ENCODE measurements at regions not wholly inside any gene's neighbourhood (a gene's known extent, or its start where the extent isn't known, plus 50 kb on each side); places are given as distances from the start of the nearest gene placed in this dataset.

DNA sequence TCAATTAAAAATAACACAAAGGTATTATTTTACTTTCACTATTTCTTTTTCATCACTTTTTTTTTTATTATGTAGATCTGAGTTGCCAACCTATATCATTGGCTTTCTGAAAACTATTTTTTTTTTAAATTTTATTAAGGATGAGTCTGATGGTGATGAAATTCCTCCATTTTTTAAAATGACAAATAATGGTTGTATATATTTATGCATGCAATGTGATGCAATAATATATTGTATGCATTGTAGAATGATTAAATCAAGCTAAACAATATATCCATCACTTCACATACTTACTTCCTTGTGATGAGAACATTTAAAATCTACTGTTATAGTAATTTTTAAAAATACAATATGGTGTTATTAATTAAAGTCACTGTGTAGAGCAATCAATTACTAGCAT lies 1081.6 kb downstream of the CNTNAP5 start:
- Histone ChIP-seq H3K36me3 (ENCODE audit: insufficient read depth, insufficient read length, low read length) (no peaks in the 10 kb centered on the region), H3K4me1 (ENCODE audit: insufficient read depth, insufficient read length) (no peaks in the 10 kb centered on the region), H3K9ac (ENCODE audit: insufficient read length, low read depth) (no peak overlapping the region), H3K9me3 (ENCODE audit: insufficient read depth, low read length) (no peaks in the 10 kb centered on the region), H3K27me3 (ENCODE audit: insufficient read depth, insufficient read length) (no peaks in the 10 kb centered on the region), H3K4me3 (ENCODE audit: insufficient read length, low read depth) (no peak overlapping the region)
- DNase-seq (ENCODE audit: low read depth, low spot score), result no peak
- TF ChIP-seq SUZ12 (IDR thresholded peaks at IDR 0.05; ENCODE audit: extremely low read depth, insufficient read depth, insufficient read length), result no peak
- no peak for TF ChIP-seq ZNF274 (IDR thresholded peaks at IDR 0.05; ENCODE audit: low read depth, low read length)
- TF ChIP-seq YY1 (IDR thresholded peaks at IDR 0.05; ENCODE audit: insufficient read depth, insufficient read length), result no peak

DNA sequence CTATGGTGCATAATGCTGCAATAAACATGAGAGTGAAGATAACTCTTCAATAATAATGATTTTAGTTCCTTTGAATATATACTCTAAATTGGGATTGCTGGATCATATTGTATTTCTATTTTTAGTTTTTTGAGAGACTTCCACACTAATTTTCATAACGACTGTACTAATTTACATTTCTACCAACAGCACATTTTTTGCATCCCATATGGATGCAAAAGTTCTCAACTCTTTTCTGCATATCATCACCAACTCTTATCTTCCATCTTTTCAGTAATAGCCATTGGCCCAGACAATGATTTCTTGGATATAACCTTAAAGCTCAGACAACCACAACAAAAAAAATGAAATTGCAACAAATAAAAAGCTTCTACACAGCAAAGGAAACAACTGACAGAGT lies 1082.4 kb downstream of the CNTNAP5 start:
- H3K27me3 ChIP-seq (ENCODE audit: insufficient read depth, insufficient read length), result no peaks in the 10 kb centered on the region
- H3K4me3 ChIP-seq (ENCODE audit: insufficient read length, low read depth), result no peak overlapping the region
- no peaks in the 10 kb centered on the region for H3K9me3 ChIP-seq (ENCODE audit: insufficient read depth, low read length)
- TF ChIP-seq YY1 (IDR thresholded peaks at IDR 0.05; ENCODE audit: insufficient read depth, insufficient read length) (no peak), ZNF274 (IDR thresholded peaks at IDR 0.05; ENCODE audit: low read depth, low read length) (no peak), SUZ12 (IDR thresholded peaks at IDR 0.05; ENCODE audit: extremely low read depth, insufficient read depth, insufficient read length) (no peak)
- no peak overlapping the region for H3K9ac ChIP-seq (ENCODE audit: insufficient read length, low read depth)
- no peaks in the 10 kb centered on the region for H3K36me3 ChIP-seq (ENCODE audit: insufficient read depth, insufficient read length, low read length)
- H3K4me1 ChIP-seq (ENCODE audit: insufficient read depth, insufficient read length), result no peaks in the 10 kb centered on the region
- DNase-seq (ENCODE audit: low read depth, low spot score), result no peak

DNA sequence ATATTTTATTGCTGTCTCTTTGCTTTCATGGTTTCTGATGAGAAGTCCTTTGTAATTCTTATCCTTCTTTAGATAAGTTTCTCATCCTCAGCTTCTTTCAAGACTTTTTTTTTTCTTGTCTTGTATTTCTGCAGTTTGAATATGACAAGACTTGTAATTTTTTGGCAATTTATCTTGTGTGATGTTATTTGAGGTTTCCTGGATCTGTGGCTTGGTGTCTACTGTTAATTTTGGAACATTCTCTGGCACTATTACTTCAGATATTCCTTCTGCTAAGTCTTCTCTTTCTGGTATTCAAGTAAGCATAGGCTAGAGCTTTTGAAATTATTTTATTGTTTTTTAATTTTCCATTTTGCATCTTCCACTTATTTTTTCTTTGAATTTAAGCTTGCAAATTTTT lies 1083.2 kb downstream of the CNTNAP5 start:
- Histone ChIP-seq H3K27me3 (ENCODE audit: insufficient read depth, insufficient read length) (no peaks in the 10 kb centered on the region), H3K4me1 (ENCODE audit: insufficient read depth, insufficient read length) (no peaks in the 10 kb centered on the region), H3K36me3 (ENCODE audit: insufficient read depth, insufficient read length, low read length) (no peaks in the 10 kb centered on the region), H3K9me3 (ENCODE audit: insufficient read depth, low read length) (no peaks in the 10 kb centered on the region), H3K4me3 (ENCODE audit: insufficient read length, low read depth) (no peak overlapping the region), H3K9ac (ENCODE audit: insufficient read length, low read depth) (no peak overlapping the region)
- TF ChIP-seq YY1 (IDR thresholded peaks at IDR 0.05; ENCODE audit: insufficient read depth, insufficient read length), result no peak
- no peak for TF ChIP-seq ZNF274 (IDR thresholded peaks at IDR 0.05; ENCODE audit: low read depth, low read length)
- TF ChIP-seq SUZ12 (IDR thresholded peaks at IDR 0.05; ENCODE audit: extremely low read depth, insufficient read depth, insufficient read length), result no peak
- DNase-seq (ENCODE audit: low read depth, low spot score), result no peak

DNA sequence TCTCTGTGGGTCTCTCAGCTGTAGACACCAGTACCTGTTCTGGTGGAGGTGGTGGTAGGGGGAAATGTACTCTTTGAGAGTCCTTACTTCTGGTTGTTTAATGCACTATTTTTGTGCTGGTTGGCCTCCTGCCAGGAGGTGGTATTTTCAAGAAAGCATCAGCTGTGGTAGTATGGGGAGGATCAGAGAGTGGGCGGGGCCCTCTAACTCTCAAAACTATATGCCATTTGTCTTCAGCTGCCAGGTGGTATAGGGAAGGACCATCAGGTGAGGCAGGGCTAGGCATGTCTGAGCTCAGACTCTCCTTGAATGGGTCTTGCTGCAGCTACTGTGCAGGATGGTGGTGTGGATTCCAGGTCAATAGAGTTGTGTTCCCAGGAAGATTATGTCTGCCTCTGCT lies 1100.8 kb downstream of the CNTNAP5 start:
- TF ChIP-seq ZNF274 (IDR thresholded peaks at IDR 0.05; ENCODE audit: low read depth, low read length) (no peak), YY1 (IDR thresholded peaks at IDR 0.05; ENCODE audit: insufficient read depth, insufficient read length) (no peak)
- Histone ChIP-seq H3K9ac (ENCODE audit: insufficient read length, low read depth) (no peak overlapping the region), H3K4me1 (ENCODE audit: insufficient read depth, insufficient read length) (no peaks in the 10 kb centered on the region), H3K9me3 (ENCODE audit: insufficient read depth, low read length) (no peaks in the 10 kb centered on the region), H3K4me3 (ENCODE audit: insufficient read length, low read depth) (no peak overlapping the region), H3K27me3 (ENCODE audit: insufficient read depth, insufficient read length) (no peaks in the 10 kb centered on the region), H3K36me3 (ENCODE audit: insufficient read depth, insufficient read length, low read length) (no peaks in the 10 kb centered on the region)
- no peak for DNase-seq (ENCODE audit: low read depth, low spot score)

DNA sequence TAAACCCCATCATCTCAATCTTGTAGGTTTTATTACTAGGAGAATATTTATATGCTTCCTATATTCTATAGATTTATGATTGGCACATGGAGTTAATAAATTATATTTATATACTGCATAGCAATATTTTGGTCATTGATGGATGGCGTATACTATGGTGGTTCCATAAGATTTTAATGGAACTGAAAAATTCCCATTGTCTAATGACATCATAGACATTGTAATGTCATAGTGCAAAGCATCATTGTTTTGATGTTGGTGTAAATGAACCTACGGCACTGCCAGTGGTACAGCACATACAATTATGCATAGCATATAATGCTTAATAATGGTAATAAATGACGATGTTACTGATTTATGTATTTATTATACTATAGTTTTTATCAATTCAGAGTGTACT lies 1135.9 kb downstream of the CNTNAP5 start:
- H3K36me3 ChIP-seq (ENCODE audit: insufficient read depth, insufficient read length, low read length), result no peaks in the 10 kb centered on the region
- no peak overlapping the region for H3K9ac ChIP-seq (ENCODE audit: insufficient read length, low read depth)
- TF ChIP-seq SUZ12 (IDR thresholded peaks at IDR 0.05; ENCODE audit: extremely low read depth, insufficient read depth, insufficient read length) (no peak), YY1 (IDR thresholded peaks at IDR 0.05; ENCODE audit: insufficient read depth, insufficient read length) (no peak), ZNF274 (IDR thresholded peaks at IDR 0.05; ENCODE audit: low read depth, low read length) (no peak)
- H3K4me3 ChIP-seq (ENCODE audit: insufficient read length, low read depth), result no peak overlapping the region
- H3K4me1 ChIP-seq (ENCODE audit: insufficient read depth, insufficient read length), result no peaks in the 10 kb centered on the region
- no peak for DNase-seq (ENCODE audit: low read depth, low spot score)
- no peaks in the 10 kb centered on the region for H3K27me3 ChIP-seq (ENCODE audit: insufficient read depth, insufficient read length)
- H3K9me3 ChIP-seq (ENCODE audit: insufficient read depth, low read length), result no peaks in the 10 kb centered on the region

DNA sequence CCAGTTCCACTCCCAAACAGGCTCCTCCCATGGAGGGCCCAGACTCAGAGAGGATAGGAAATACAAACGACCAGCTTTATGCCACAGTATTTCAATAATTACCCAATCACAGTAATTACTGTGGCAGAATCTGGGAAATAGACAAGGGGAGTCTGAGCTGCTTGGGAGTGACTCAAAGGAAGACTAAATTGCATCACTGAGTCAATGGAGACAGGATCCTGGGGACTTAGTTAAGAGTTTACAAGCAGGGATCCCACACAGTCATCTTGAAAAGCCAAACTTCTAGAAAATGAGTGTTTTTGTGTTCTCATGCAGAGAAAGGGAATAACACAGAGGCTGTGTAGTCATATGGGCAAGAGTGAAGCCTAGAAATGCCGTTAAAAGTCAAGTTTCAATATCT lies 1142.1 kb downstream of the CNTNAP5 start:
- Histone ChIP-seq H3K9me3 (ENCODE audit: insufficient read depth, low read length) (no peaks in the 10 kb centered on the region), H3K36me3 (ENCODE audit: insufficient read depth, insufficient read length, low read length) (no peaks in the 10 kb centered on the region), H3K4me1 (ENCODE audit: insufficient read depth, insufficient read length) (no peaks in the 10 kb centered on the region), H3K27me3 (ENCODE audit: insufficient read depth, insufficient read length) (no peaks in the 10 kb centered on the region), H3K4me3 (ENCODE audit: insufficient read length, low read depth) (no peak overlapping the region), H3K9ac (ENCODE audit: insufficient read length, low read depth) (no peak overlapping the region)
- DNase-seq (ENCODE audit: low read depth, low spot score), result no peak
- no peak for TF ChIP-seq ZNF274 (IDR thresholded peaks at IDR 0.05; ENCODE audit: low read depth, low read length)
- no peak for TF ChIP-seq YY1 (IDR thresholded peaks at IDR 0.05; ENCODE audit: insufficient read depth, insufficient read length)
- TF ChIP-seq SUZ12 (IDR thresholded peaks at IDR 0.05; ENCODE audit: extremely low read depth, insufficient read depth, insufficient read length), result no peak

DNA sequence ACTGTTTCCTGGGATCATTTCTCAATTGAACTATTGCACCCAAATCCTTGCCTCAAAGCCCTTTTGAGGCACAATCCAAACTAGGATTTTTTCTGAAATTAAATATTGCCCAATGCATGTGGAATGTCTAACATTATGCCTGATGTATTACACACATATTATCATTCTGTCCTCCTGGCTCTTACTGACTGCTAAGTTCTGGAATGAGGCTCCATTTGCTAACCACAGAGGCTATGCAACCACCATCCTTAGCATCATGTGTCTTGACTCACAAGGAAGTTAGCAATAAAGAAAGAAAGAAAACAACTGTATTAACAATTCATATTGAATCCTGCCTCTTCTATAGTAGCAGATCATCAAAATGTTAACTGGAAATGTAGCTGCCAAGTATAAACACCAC lies 1142.7 kb downstream of the CNTNAP5 start:
- Histone ChIP-seq H3K9me3 (ENCODE audit: insufficient read depth, low read length) (no peaks in the 10 kb centered on the region; the same call in 1 of the 2 replicates), H3K4me3 (ENCODE audit: insufficient read length, low read depth) (no peak overlapping the region), H3K36me3 (ENCODE audit: insufficient read depth, insufficient read length, low read length) (no peaks in the 10 kb centered on the region), H3K9ac (ENCODE audit: insufficient read length, low read depth) (no peak overlapping the region), H3K27me3 (ENCODE audit: insufficient read depth, insufficient read length) (no peaks in the 10 kb centered on the region), H3K4me1 (ENCODE audit: insufficient read depth, insufficient read length) (no peaks in the 10 kb centered on the region)
- TF ChIP-seq YY1 (IDR thresholded peaks at IDR 0.05; ENCODE audit: insufficient read depth, insufficient read length) (no peak), SUZ12 (IDR thresholded peaks at IDR 0.05; ENCODE audit: extremely low read depth, insufficient read depth, insufficient read length) (no peak), ZNF274 (IDR thresholded peaks at IDR 0.05; ENCODE audit: low read depth, low read length) (no peak)
- no peak for DNase-seq (ENCODE audit: low read depth, low spot score)

DNA sequence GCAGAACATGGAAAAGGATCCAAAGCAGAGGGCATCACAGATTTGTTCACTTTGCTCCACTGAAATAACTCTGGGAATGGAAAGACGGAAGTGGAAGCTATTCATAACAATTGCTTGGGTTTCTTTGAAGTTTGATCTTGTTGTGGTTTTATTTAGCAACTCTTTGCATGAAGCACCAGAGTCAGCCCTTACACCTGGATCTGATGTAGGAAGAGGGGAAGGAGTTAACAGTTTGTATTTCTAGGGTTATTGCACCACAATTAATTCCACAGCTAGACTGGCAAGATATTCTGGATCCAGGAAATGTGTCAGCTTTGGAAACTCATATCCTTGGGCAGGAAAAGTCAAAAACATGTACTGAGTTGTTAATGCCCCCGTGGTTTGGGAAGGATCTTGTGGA lies 1143.4 kb downstream of the CNTNAP5 start:
- H3K4me1 ChIP-seq (ENCODE audit: insufficient read depth, insufficient read length), result no peaks in the 10 kb centered on the region
- H3K36me3 ChIP-seq (ENCODE audit: insufficient read depth, insufficient read length, low read length), result no peaks in the 10 kb centered on the region
- H3K4me3 ChIP-seq (ENCODE audit: insufficient read length, low read depth), result no peak overlapping the region
- DNase-seq (ENCODE audit: low read depth, low spot score), result no peak
- H3K9ac ChIP-seq (ENCODE audit: insufficient read length, low read depth), result no peak overlapping the region
- TF ChIP-seq YY1 (IDR thresholded peaks at IDR 0.05; ENCODE audit: insufficient read depth, insufficient read length) (no peak), ZNF274 (IDR thresholded peaks at IDR 0.05; ENCODE audit: low read depth, low read length) (no peak), SUZ12 (IDR thresholded peaks at IDR 0.05; ENCODE audit: extremely low read depth, insufficient read depth, insufficient read length) (no peak)
- H3K9me3 ChIP-seq (ENCODE audit: insufficient read depth, low read length), result peaks cover 4% of the 10 kb centered on the region; the same call in 1 of the 2 replicates
- H3K27me3 ChIP-seq (ENCODE audit: insufficient read depth, insufficient read length), result no peaks in the 10 kb centered on the region
